ENCODE measurements at regions not wholly inside any gene's neighbourhood (a gene's known extent, or its start where the extent isn't known, plus 50 kb on each side); places are given as distances from the start of the nearest gene placed in this dataset.

DNA sequence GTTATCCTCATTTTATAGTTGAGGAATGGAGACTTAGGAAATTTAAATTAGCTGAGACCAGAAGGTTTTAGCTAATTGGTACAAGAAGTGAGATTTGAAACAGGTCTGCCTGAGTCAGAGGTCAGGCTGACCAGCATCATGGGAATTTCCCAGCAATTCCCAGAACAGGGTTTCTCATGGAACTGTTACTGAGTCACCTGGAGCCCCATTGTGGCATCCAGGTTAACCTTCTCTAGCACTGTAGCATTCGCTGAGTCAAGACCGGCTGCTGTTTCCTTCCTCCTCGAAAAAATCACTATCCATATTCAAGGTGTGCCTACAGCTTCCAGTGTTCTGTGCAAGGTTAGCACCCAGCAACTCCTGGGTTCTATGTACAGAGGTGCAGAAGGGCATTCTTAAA is 238.0 kb upstream of the MAN1A1 start:
- H3K4me3 Mint-ChIP-seq: no peak overlapping the region
- H3K4me1 Mint-ChIP-seq (ENCODE audit: low read depth): no peaks in the 10 kb centered on the region
- no peak overlapping the region for H3K27ac Mint-ChIP-seq
- H3K36me3 Mint-ChIP-seq (ENCODE audit: low read depth): no peaks in the 10 kb centered on the region
- no peak for DNase-seq (ENCODE audit: low spot score)
- H3K9me3 Mint-ChIP-seq: no peaks in the 10 kb centered on the region
- H3K27me3 Mint-ChIP-seq (ENCODE audit: low read depth): peaks cover 15% of the 10 kb centered on the region

DNA sequence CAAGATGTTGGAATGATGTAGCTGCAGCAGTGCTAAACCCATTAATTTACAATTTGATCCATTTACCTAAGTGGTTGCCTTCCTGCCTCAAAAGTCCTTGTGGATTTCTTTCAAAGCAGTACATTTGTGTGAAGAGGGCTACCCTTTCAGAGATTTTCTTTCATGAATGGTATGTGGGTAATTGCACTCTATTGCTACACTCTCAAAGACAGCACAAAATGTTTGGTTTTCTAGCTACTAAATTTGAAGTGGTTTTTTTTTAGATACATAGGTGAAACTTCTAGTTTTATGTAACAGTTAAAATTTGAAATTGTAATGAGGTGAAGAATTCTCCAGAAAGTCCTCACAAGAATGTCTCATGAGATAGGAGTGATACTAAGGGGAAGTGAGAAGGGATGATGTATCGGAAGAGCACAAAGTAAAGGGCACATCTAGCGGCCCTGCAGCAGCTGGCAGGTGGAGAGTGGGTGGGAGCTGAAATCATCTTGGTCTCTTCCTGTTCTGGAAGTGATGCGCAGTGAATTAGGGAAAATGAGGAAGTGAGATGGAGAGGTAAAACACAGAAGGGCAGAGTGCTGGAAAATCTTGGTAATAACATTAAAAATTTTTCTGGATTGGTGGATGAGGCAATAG is 236.8 kb upstream of the MAN1A1 start:
- no peak for DNase-seq (ENCODE audit: low spot score)
- Mint-ChIP-seq H3K4me1 (ENCODE audit: low read depth) (no peaks in the 10 kb centered on the region), H3K4me3 (no peak overlapping the region), H3K27ac (no peak overlapping the region), H3K36me3 (ENCODE audit: low read depth) (no peaks in the 10 kb centered on the region), H3K27me3 (ENCODE audit: low read depth) (peaks cover 15% of the 10 kb centered on the region), H3K9me3 (no peaks in the 10 kb centered on the region)

DNA sequence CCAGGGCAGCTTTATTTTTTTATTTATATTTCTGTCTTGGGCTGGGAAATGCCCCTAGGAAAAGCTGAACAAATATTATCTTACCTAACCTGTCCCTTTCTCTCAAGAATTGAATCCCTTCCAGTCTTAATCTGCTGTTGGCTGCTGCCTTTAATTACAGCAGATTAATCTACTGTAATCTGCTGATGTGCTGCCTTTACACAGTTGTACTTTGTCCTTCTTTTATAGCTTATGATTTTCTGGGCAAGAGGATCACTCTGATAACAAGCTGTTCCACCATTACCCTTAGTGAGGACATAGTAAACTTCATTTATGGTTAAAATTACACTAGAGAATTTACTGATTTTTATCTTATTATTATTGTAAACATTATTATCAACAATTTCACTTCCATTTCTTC is 234.5 kb upstream of the MAN1A1 start:
- Mint-ChIP-seq H3K27me3 (ENCODE audit: low read depth) (peaks cover 14% of the 10 kb centered on the region), H3K4me3 (no peak overlapping the region), H3K27ac (no peak overlapping the region), H3K4me1 (ENCODE audit: low read depth) (no peaks in the 10 kb centered on the region), H3K36me3 (ENCODE audit: low read depth) (no peaks in the 10 kb centered on the region), H3K9me3 (no peaks in the 10 kb centered on the region)
- DNase-seq (ENCODE audit: low spot score): no peak

DNA sequence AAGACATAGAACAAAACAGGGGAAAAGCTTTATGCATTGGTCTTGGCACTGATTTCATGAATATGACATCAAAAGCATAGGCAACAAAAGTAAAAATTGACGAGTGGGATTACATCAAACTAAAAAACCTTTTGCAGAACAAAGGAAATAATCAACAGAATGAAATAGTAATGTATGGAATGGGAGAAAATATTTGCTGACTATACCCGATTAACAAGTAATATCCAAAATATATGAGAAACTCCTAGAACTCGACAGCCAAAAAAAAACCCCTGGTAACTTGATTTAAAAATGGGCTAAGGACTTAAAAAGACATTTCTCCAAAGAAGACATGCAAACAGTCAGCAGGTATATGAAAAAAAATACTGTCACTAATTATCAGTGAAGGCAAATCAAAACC is 231.7 kb upstream of the MAN1A1 start:
- Mint-ChIP-seq H3K36me3 (ENCODE audit: low read depth) (no peaks in the 10 kb centered on the region), H3K27ac (no peak overlapping the region), H3K27me3 (ENCODE audit: low read depth) (peaks cover 19% of the 10 kb centered on the region), H3K4me3 (no peak overlapping the region), H3K4me1 (ENCODE audit: low read depth) (no peaks in the 10 kb centered on the region), H3K9me3 (peaks cover 8% of the 10 kb centered on the region)
- DNase-seq (ENCODE audit: low spot score): no peak

DNA sequence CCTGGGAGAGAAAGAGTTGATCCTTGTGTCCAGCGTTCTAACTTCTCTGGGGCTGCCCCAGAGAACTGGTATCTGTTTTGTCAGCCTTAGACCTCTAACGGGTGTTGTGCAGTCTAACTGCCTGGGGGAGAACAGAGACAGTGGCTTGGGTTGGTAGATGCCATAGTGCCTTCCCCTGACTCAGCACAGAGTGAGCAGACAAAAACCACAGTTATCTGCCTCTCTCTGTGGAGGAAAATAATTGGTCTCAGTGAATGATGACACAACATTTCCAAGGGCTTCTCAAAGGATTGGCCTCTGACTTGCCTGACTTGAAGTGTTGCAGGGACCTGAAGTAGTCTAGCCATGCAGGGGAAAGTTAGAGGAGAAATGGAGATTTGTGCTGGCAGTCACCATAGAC is 226.2 kb upstream of the MAN1A1 start:
- no peak for DNase-seq (ENCODE audit: low spot score)
- H3K36me3 Mint-ChIP-seq (ENCODE audit: low read depth): no peaks in the 10 kb centered on the region
- H3K9me3 Mint-ChIP-seq: peaks cover 15% of the 10 kb centered on the region

DNA sequence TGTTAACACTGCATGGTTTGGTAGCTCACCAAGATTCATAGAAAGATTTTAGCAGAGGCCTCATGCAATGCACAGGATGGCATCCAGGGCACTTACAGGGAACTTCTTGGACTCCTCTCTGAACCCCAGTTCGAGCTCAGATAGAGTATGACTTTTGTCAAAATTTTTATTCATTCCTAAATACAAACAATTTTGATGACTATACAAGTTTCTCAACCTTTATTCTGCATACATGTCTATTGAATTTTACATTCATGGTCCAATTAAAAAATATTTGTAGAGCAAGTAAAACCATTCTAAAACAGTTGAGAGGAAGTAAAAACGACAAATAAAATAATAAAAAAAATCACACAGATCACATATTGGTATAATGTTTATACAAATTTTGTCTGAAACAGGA is 219.0 kb upstream of the MAN1A1 start:
- H3K27ac Mint-ChIP-seq: no peak overlapping the region
- no peak for DNase-seq (ENCODE audit: low spot score)
- no peaks in the 10 kb centered on the region for H3K36me3 Mint-ChIP-seq (ENCODE audit: low read depth)
- no peak overlapping the region for H3K4me3 Mint-ChIP-seq
- no peaks in the 10 kb centered on the region for H3K4me1 Mint-ChIP-seq (ENCODE audit: low read depth)
- H3K27me3 Mint-ChIP-seq (ENCODE audit: low read depth): no peaks in the 10 kb centered on the region
- no peaks in the 10 kb centered on the region for H3K9me3 Mint-ChIP-seq

More for the DNA sequence above, 226.2 kb upstream of the MAN1A1 start:
- Mint-ChIP-seq H3K27me3 (ENCODE audit: low read depth) (peaks cover 25% of the 10 kb centered on the region), H3K4me1 (ENCODE audit: low read depth) (no peaks in the 10 kb centered on the region), H3K4me3 (no peak overlapping the region), H3K27ac (no peak overlapping the region)

DNA sequence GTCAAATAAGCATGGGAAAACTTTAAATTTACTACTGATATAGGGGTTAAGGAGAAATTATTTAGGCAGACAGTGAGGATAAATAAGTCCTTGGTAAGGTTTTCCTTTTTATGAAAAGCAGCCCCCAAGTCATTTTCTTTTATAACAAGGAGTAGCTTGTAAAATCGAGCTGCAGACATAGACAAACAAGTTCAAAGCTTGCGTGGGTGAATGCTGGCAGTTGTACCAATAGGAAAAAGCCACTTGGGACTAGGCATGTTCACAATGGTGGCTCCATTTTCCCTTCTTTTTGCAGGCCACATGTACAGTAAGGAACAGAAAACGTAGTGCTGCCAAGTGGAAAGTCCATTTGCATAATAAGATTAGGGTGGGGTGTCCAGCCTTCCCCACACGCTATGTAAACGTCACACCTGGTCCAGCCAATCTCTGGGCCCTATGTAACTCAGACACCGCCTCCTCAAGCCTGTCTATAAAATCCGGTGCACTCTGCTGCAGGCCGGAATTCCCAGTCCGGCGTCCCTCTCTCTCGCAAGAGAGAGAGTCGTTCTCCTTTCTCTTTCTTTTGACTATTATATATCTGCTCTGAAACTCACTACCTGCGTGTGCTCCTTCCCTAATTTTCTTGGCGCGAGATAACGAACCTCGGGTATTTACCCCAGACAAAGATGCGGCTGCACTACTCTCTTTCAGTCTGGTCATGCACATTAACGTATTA is 217.1 kb upstream of the MAN1A1 start:
- Mint-ChIP-seq H3K27ac (no peak overlapping the region), H3K4me1 (ENCODE audit: low read depth) (no peaks in the 10 kb centered on the region), H3K4me3 (no peak overlapping the region), H3K36me3 (ENCODE audit: low read depth) (no peaks in the 10 kb centered on the region), H3K27me3 (ENCODE audit: low read depth) (no peaks in the 10 kb centered on the region), H3K9me3 (no peaks in the 10 kb centered on the region)
- no peak for DNase-seq (ENCODE audit: low spot score)

DNA sequence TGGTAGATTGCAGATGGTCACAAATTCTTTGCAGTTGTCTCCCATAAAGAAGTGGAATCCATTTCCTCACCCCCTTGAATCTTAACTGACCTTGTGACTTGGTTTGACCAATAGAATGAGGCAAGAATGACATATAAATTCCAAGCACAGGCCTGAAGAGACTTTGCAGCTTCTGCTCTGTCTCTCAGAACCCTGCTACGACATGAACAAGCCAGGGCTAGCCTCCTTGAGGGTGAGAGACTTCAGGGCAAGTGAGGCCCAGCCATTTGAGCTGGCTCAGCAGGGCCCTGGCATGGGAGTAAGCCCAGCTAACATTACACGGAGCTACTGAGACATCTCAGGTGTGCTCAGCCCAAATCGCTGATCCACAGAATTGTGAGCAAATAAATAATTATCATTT is 216.3 kb upstream of the MAN1A1 start:
- H3K4me3 Mint-ChIP-seq: no peak overlapping the region
- no peaks in the 10 kb centered on the region for H3K27me3 Mint-ChIP-seq (ENCODE audit: low read depth)
- H3K27ac Mint-ChIP-seq: no peak overlapping the region
- DNase-seq (ENCODE audit: low spot score): no peak
- H3K4me1 Mint-ChIP-seq (ENCODE audit: low read depth): no peaks in the 10 kb centered on the region
- H3K36me3 Mint-ChIP-seq (ENCODE audit: low read depth): no peaks in the 10 kb centered on the region
- H3K9me3 Mint-ChIP-seq: no peaks in the 10 kb centered on the region

DNA sequence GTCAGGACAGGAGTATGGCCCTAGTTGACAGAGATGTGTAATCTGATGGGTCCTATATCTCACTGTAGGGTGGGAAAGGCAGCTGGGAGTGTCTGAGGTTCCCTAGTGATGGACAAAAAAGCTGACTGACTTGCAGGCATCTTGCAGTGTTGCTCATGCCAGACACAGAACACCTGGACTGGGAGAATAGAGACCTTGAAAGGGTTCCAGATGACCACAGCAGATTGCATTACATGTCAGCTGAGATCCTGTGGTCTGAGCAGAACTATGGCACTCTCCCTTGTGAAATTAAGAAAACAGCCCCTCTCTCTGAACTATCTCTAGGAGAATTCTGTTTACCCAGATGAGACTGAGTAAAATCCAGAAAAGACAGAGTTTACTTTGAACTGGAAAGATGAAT is 212.6 kb upstream of the MAN1A1 start:
- no peaks in the 10 kb centered on the region for H3K36me3 Mint-ChIP-seq (ENCODE audit: low read depth)
- peaks cover 6% of the 10 kb centered on the region for H3K27me3 Mint-ChIP-seq (ENCODE audit: low read depth)
- no peak for DNase-seq (ENCODE audit: low spot score)
- no peaks in the 10 kb centered on the region for H3K4me1 Mint-ChIP-seq (ENCODE audit: low read depth)
- H3K27ac Mint-ChIP-seq: no peak overlapping the region
- no peak overlapping the region for H3K4me3 Mint-ChIP-seq
- no peaks in the 10 kb centered on the region for H3K9me3 Mint-ChIP-seq

DNA sequence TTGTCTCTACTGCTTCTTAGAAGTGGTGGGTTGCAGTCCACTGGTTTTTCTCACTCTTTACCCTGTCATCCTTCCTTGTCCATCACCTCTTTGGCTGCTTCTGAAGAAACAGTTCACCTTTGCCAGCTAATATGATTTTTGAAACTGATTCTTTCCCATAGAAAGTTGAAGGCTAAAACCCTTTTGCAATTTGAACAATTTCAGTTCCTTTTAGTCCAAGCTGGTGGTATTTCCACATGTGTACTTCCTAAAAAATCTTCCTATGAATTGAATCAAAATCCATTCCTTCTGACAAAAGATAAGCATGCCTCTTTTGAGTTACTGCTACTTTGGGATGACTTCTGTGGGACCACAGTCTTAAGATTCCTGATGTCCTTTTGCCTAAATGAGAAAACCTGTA is 210.0 kb upstream of the MAN1A1 start:
- Mint-ChIP-seq H3K4me1 (ENCODE audit: low read depth) (no peaks in the 10 kb centered on the region), H3K4me3 (no peak overlapping the region), H3K27me3 (ENCODE audit: low read depth) (peaks cover 10% of the 10 kb centered on the region), H3K27ac (no peak overlapping the region), H3K9me3 (no peaks in the 10 kb centered on the region), H3K36me3 (ENCODE audit: low read depth) (no peaks in the 10 kb centered on the region)
- no peak for DNase-seq (ENCODE audit: low spot score)

DNA sequence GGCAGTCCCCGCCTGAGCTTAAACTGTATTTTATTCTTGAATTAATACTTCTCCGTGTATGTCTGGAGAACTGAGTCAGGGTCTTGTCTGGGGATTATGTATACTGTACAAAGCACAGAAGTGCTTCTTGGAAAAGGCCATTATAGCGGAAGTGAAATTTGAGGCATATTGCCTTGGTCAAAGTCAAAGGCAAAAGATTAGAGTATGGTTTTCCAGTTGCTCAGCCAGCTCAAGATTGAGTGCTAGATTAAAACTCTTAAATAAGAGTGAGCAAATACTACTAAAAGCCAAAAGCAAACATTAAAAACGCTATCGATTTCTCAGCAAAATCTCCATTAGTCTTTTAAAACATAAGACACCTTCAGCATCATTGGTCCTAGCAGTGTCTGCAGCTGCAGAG is 207.7 kb upstream of the MAN1A1 start:
- Mint-ChIP-seq H3K27me3 (ENCODE audit: low read depth) (peaks cover 11% of the 10 kb centered on the region), H3K27ac (no peak overlapping the region), H3K4me3 (no peak overlapping the region), H3K36me3 (ENCODE audit: low read depth) (no peaks in the 10 kb centered on the region), H3K9me3 (no peaks in the 10 kb centered on the region), H3K4me1 (ENCODE audit: low read depth) (no peaks in the 10 kb centered on the region)
- no peak for DNase-seq (ENCODE audit: low spot score)

DNA sequence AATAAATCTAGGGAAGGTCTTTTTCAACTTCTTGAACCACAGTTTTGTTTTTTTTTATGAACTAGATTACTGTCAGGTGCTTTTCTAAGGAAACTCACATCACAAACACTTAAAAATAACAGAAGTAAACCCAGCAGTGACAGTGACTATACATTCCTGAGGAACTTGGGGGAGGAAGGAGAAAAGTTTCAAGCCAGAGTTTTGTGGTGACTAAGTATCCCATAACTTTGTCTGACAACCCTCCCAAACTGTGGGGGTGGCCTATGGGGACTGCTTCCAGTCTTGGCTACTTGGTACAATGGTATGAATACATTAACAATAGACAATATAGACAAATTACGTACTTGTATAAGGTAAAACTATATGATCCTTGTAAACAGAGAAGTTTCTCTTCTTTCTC is 202.5 kb upstream of the MAN1A1 start:
- Mint-ChIP-seq H3K9me3 (no peaks in the 10 kb centered on the region), H3K36me3 (ENCODE audit: low read depth) (no peaks in the 10 kb centered on the region), H3K4me1 (ENCODE audit: low read depth) (no peaks in the 10 kb centered on the region), H3K27ac (no peak overlapping the region), H3K27me3 (ENCODE audit: low read depth) (peaks cover 22% of the 10 kb centered on the region), H3K4me3 (no peak overlapping the region)
- no peak for DNase-seq (ENCODE audit: low spot score)

- H3K27ac Mint-ChIP-seq: no peak overlapping the region
- peaks cover 30% of the 10 kb centered on the region for H3K27me3 Mint-ChIP-seq (ENCODE audit: low read depth)
- no peaks in the 10 kb centered on the region for H3K4me1 Mint-ChIP-seq (ENCODE audit: low read depth)
- no peak overlapping the region for H3K4me3 Mint-ChIP-seq
- H3K9me3 Mint-ChIP-seq: no peaks in the 10 kb centered on the region
- no peaks in the 10 kb centered on the region for H3K36me3 Mint-ChIP-seq (ENCODE audit: low read depth)
- no peak for DNase-seq (ENCODE audit: low spot score)
Measured at GRCh38 chr6:119547024-119547423, 197.5 kb upstream of the MAN1A1 start.

GRCh38 chr6:119545245-119545644 is 195.7 kb upstream of the MAN1A1 start:
- no peaks in the 10 kb centered on the region for H3K4me1 Mint-ChIP-seq (ENCODE audit: low read depth)

More at GRCh38 chr6:119545245-119545644, 195.7 kb upstream of the MAN1A1 start:
- Mint-ChIP-seq H3K27me3 (ENCODE audit: low read depth) (peaks cover 31% of the 10 kb centered on the region), H3K27ac (no peak overlapping the region), H3K36me3 (ENCODE audit: low read depth) (no peaks in the 10 kb centered on the region), H3K4me3 (no peak overlapping the region), H3K9me3 (no peaks in the 10 kb centered on the region)
- DNase-seq (ENCODE audit: low spot score): no peak
